H1 (cell line): ENCODE measurements at regions not wholly inside any gene's neighbourhood (a gene's known extent, or its start where the extent isn't known, plus 50 kb on each side); places are given as distances from the start of the nearest gene placed in this dataset.

ENCODE experiments used
- CTCF ChIA-PET: fragments of 300-600 bp; sonication (Branson Sonifier 250); formaldehyde crosslinking; loops from one replicate; lab custom pipeline; 2021; ENCODE audit not compliant: partially characterized antibody; lab: Charles Lee
- POLR2A ChIA-PET: fragments of 300-600 bp; sonication (Branson Sonifier 250); formaldehyde crosslinking; loops from one replicate; lab custom pipeline; 2021; ENCODE audit warnings: inconsistent platforms; ENCODE audit not compliant: partially characterized antibody; lab: Charles Lee
- DNase-seq, 2 experiments: peaks; one replicate each; pipeline versions ENCODE4 v3.0.0 to v3.0.0-alpha.2; 2010 to 2022; ENCODE audit warnings: low spot score in 2 of 2, low read depth in 1 of 2, mixed read lengths in 1 of 2
- FAIRE-seq: peaks from 2 replicates; lab custom pipeline; 2011; peaks lifted over from hg19 to GRCh38; lab: Jason Lieb, UNC
- H2AFZ ChIP-seq: 2 replicates; pipeline ENCODE4 v1.8.1; 2012; ENCODE audit warnings: low read length, inconsistent platforms
- H2AK5ac ChIP-seq: 2 replicates; pipeline ENCODE4 v1.6.1; 2013; ENCODE audit warnings: low read depth, low read length
- H2BK120ac ChIP-seq: replicated peaks from 2 replicates; pipeline ENCODE3; 2013; ENCODE audit warnings: low read depth, low read length, inconsistent platforms
- H2BK12ac ChIP-seq: 2 replicates; pipeline ENCODE4 v1.6.1; 2013; ENCODE audit warnings: low read depth, low read length
- H2BK15ac ChIP-seq: 2 replicates; pipeline ENCODE4 v1.6.1; 2013; ENCODE audit warnings: low read length
- H2BK20ac ChIP-seq: 2 replicates; pipeline ENCODE4 v1.6.1; 2013; ENCODE audit warnings: low read length
- H2BK5ac ChIP-seq: 2 replicates; pipeline ENCODE4 v1.6.1; 2013; ENCODE audit warnings: low read depth, low read length
- H3K14ac ChIP-seq: 2 replicates; pipeline ENCODE4 v1.6.1; 2013; ENCODE audit warnings: inconsistent platforms; ENCODE audit not compliant: insufficient read length
- H3K18ac ChIP-seq: 2 replicates; pipeline ENCODE4 v1.6.1; 2013; ENCODE audit warnings: low read length; ENCODE audit errors: extremely low read depth
- H3K23ac ChIP-seq: 2 replicates; pipeline ENCODE4 v1.6.1; 2013; ENCODE audit warnings: inconsistent platforms; ENCODE audit not compliant: insufficient read length
- H3K23me2 ChIP-seq: 2 replicates; pipeline ENCODE4 v1.6.1; 2013; ENCODE audit warnings: low read depth, low read length
- H3K27ac ChIP-seq: 2 replicates; pipeline ENCODE4 v1.6.1; 2011; ENCODE audit warnings: low read depth, low read length, inconsistent platforms
- H3K27me3 ChIP-seq, 4 experiments: replicated peaks in 1 of 4; 1 replicate in 1 of 4; 2 replicates in 3 of 4; pipeline versions ENCODE4 v1.6.1 to v1.8.1; 2011 to 2013; ENCODE audit warnings: low read length in 3 of 4, mild to moderate bottlenecking in 3 of 4, inconsistent platforms in 2 of 4, mixed read lengths in 2 of 4, moderate library complexity in 1 of 4; ENCODE audit not compliant: control insufficient read depth in 3 of 4, insufficient read depth in 3 of 4; ENCODE audit errors: extremely low read depth in 1 of 4
- H3K36me3 ChIP-seq, 4 experiments: 2 replicates each; pipeline versions ENCODE4 v1.6.1 to v1.8.1; 2011 to 2013; ENCODE audit warnings: mild to moderate bottlenecking in 4 of 4, low read length in 3 of 4, moderate library complexity in 2 of 4, control low read depth in 1 of 4, inconsistent platforms in 1 of 4; ENCODE audit not compliant: insufficient read depth in 4 of 4, control insufficient read depth in 2 of 4
- H3K4ac ChIP-seq: replicated peaks from 2 replicates; pipeline ENCODE3; 2013; ENCODE audit warnings: low read length, low read depth, mixed read lengths, inconsistent platforms; ENCODE audit not compliant: insufficient read length
- H3K4me1 ChIP-seq, 4 experiments: replicated peaks in 1 of 4; 1 replicate in 1 of 4; 2 replicates in 3 of 4; pipeline versions ENCODE4 v1.6.1 to v1.8.1; 2011 to 2013; ENCODE audit warnings: low read length in 3 of 4, inconsistent platforms in 2 of 4, mixed read lengths in 1 of 4; ENCODE audit not compliant: insufficient read depth in 4 of 4, control insufficient read depth in 3 of 4
- H3K4me2 ChIP-seq, 2 experiments: 2 replicates each; pipeline versions ENCODE4 v1.6.1 to v1.8.1; 2011 to 2013; ENCODE audit warnings: low read depth in 2 of 2, low read length in 2 of 2, control low read depth in 1 of 2, inconsistent platforms in 1 of 2, mild to moderate bottlenecking in 1 of 2; ENCODE audit not compliant: insufficient read depth in 1 of 2
- H3K4me3 ChIP-seq, 4 experiments: fragments of 200-600, 300-600 bp in 1 of 4; sonication (generic), shearing (Covaris generic), sonication (Bioruptor Twin) in 1 of 4; 2 replicates each; pipeline versions ENCODE4 v1.5.1 to v1.8.1; 2011 to 2016; ENCODE audit warnings: low read length in 4 of 4, low read depth in 3 of 4, control low read depth in 2 of 4, inconsistent platforms in 2 of 4, mild to moderate bottlenecking in 2 of 4, mixed read lengths in 1 of 4, moderate library complexity in 1 of 4; ENCODE audit not compliant: insufficient read depth in 2 of 4; ENCODE audit errors: extremely low read depth in 1 of 4
- H3K56ac ChIP-seq: replicated peaks from 2 replicates; pipeline ENCODE3; 2013; ENCODE audit warnings: low read depth, mild to moderate bottlenecking, mixed read lengths, low read length, inconsistent platforms; ENCODE audit not compliant: insufficient read length
- H3K79me1 ChIP-seq: 2 replicates; pipeline ENCODE4 v1.6.1; 2013; ENCODE audit warnings: low read depth, low read length, control low read depth
- H3K79me2 ChIP-seq, 2 experiments: 2 replicates each; pipeline versions ENCODE4 v1.6.1 to v1.8.1; 2012 to 2013; ENCODE audit warnings: low read length in 2 of 2, mild to moderate bottlenecking in 2 of 2, inconsistent platforms in 1 of 2; ENCODE audit not compliant: insufficient read depth in 2 of 2, control insufficient read depth in 1 of 2
- H3K9ac ChIP-seq, 4 experiments: replicated peaks in 1 of 4; 1 replicate in 1 of 4; 2 replicates in 3 of 4; pipeline versions ENCODE4 v1.6.1 to v1.8.1; 2011 to 2013; ENCODE audit warnings: low read depth in 3 of 4, low read length in 3 of 4, control low read depth in 2 of 4, mild to moderate bottlenecking in 2 of 4, moderate library complexity in 2 of 4, inconsistent platforms in 1 of 4; ENCODE audit errors: extremely low read depth in 1 of 4
- H3K9me3 ChIP-seq, 2 experiments: 2 replicates each; pipeline versions ENCODE4 v1.6.1 to v1.8.1; 2012 to 2013; ENCODE audit warnings: mild to moderate bottlenecking in 2 of 2, moderate library complexity in 2 of 2, control low read depth in 1 of 2, inconsistent platforms in 1 of 2, low read depth in 1 of 2, low read length in 1 of 2, mixed read lengths in 1 of 2; ENCODE audit not compliant: insufficient read depth in 2 of 2
- H4K20me1 ChIP-seq, 2 experiments: replicated peaks in 1 of 2; 2 replicates each; pipeline versions ENCODE3 to v1.8.1; 2011 to 2013; ENCODE audit warnings: inconsistent platforms in 2 of 2, low read length in 2 of 2, mild to moderate bottlenecking in 1 of 2; ENCODE audit not compliant: insufficient read depth in 2 of 2, control insufficient read depth in 1 of 2
- H4K5ac ChIP-seq: 2 replicates; pipeline ENCODE4 v1.6.1; 2013; ENCODE audit warnings: low read length, low read depth, mixed read lengths, inconsistent platforms; ENCODE audit not compliant: insufficient read length
- H4K8ac ChIP-seq: 2 replicates; pipeline ENCODE4 v1.8.0; 2013; ENCODE audit warnings: mild to moderate bottlenecking, moderate library complexity, low read length, inconsistent platforms; ENCODE audit not compliant: insufficient read depth; ENCODE audit errors: extremely low read depth
- H4K91ac ChIP-seq: replicated peaks from 2 replicates; pipeline ENCODE3; 2013; ENCODE audit warnings: low read length, mixed read lengths, inconsistent platforms; ENCODE audit not compliant: insufficient read length
- ASH2L ChIP-seq: fragments of 200-600, 300-600 bp; sonication (generic); IDR thresholded peaks from one replicate; pipeline ENCODE4 v1.7.1; 2017; ENCODE audit warnings: low read length
- CHD1 ChIP-seq: IDR thresholded peaks from 2 replicates; pipeline ENCODE4 v1.6.1; 2012; ENCODE audit warnings: low read depth, low read length, improper control_type of control experiment
- CREB1 ChIP-seq: IDR thresholded peaks from 2 replicates; pipeline ENCODE4 v1.6.1; 2012; ENCODE audit warnings: inconsistent platforms
- EP300 ChIP-seq, 2 experiments: IDR thresholded peaks; 1 replicate in 1 of 2; 2 replicates in 1 of 2; pipeline ENCODE4 v1.6.1; 2011 to 2012; ENCODE audit warnings: low read depth in 2 of 2, low read length in 2 of 2, mild to moderate bottlenecking in 2 of 2, borderline replicate concordance in 1 of 2, inconsistent platforms in 1 of 2, moderate library complexity in 1 of 2
- FOSL1 ChIP-seq: IDR thresholded peaks from 2 replicates; pipeline ENCODE4 v1.6.1; 2011; ENCODE audit warnings: mild to moderate bottlenecking, low read depth, low read length, moderate library complexity; ENCODE audit not compliant: insufficient read depth
- GABPA ChIP-seq: IDR thresholded peaks from 2 replicates; pipeline ENCODE4 v1.6.1; 2011; ENCODE audit warnings: mild to moderate bottlenecking, low read length, moderate library complexity, borderline replicate concordance; ENCODE audit not compliant: insufficient read depth
- GTF2F1 ChIP-seq: IDR thresholded peaks from 2 replicates; pipeline ENCODE4 v1.6.1; 2012; ENCODE audit warnings: low read depth, low read length, improper control_type of control experiment, borderline replicate concordance
- POLR2A ChIP-seq, 2 experiments: IDR thresholded peaks; 1 replicate in 1 of 2; 2 replicates in 1 of 2; pipeline ENCODE4 v1.6.1; 2011; ENCODE audit warnings: low read depth in 2 of 2, low read length in 2 of 2, mild to moderate bottlenecking in 2 of 2; ENCODE audit errors: control extremely low read depth in 1 of 2
- SAP30 ChIP-seq: fragments of 300-600 bp; sonication (generic); IDR thresholded peaks from 2 replicates; pipeline ENCODE4 v1.7.1; 2012; ENCODE audit warnings: low read length, moderate library complexity, mild to moderate bottlenecking, inconsistent platforms; ENCODE audit not compliant: insufficient read depth, insufficient replicate concordance
- SP2 ChIP-seq: IDR thresholded peaks from 2 replicates; pipeline ENCODE4 v1.6.1; 2012; ENCODE audit warnings: mild to moderate bottlenecking, low read length, inconsistent platforms
- SUZ12 ChIP-seq: fragments of 200-600 bp; sonication (generic); IDR thresholded peaks from 2 replicates; pipeline ENCODE4 v1.6.1; 2012; ENCODE audit warnings: mild to moderate bottlenecking, inconsistent platforms, low read length, moderate library complexity, mixed read lengths
- TAF7 ChIP-seq: optimal IDR thresholded peaks from 2 replicates; pipeline ENCODE3; 2011; ENCODE audit warnings: low read depth, mild to moderate bottlenecking, inconsistent platforms, low read length, moderate library complexity, borderline replicate concordance
- WGBS, 2 experiments: shearing (Covaris generic) in 1 of 2; methylation state at CpG; one replicate each; pipeline versions ENCODE4 v1.1.6 to v1.1.7; 2013 to 2015; ENCODE audit warnings: low lambda C conversion rate in 2 of 2, mixed read lengths in 2 of 2, inconsistent platforms in 1 of 2, low coverage in 1 of 2, missing lambda C conversion rate in 1 of 2; ENCODE audit not compliant: insufficient replicate concordance in 2 of 2, insufficient coverage in 1 of 2, insufficient read length in 1 of 2; ENCODE audit errors: extremely low coverage in 1 of 2, missing lambda C conversion rate in 1 of 2; 5-methylcytosine and 5-hydroxymethylcytosine counted together
- TF ChIP-seq, protein P1 (sequence below): IDR thresholded peaks from 2 replicates; pipeline ENCODE4 v1.6.1; 2011; ENCODE audit warnings: low read depth, mild to moderate bottlenecking, low read length; ENCODE audit not compliant: insufficient read depth

DNA sequence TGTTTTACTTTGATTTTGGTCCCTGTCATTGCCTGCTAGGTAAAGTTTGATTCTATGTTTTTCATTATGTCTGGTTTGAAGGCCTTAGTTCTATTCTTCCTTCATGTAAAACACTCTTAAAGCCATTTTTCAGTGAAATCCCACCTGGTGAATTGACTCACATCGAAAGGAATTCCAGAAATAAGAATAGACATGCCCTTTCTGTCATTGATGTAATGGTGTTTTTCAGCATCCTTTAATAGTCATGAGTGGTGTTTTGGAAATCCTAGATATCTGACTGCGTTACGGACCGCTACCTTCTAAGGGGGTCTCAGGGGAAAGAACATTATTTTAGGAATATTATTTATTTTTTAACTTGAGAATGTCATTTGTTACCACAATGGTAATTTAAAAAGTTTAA lies 104.5 kb upstream of the ZEB2 start:
- Histone ChIP-seq H3K79me2 (no peaks in the 10 kb centered on the region), H3K18ac (no peak overlapping the region), H3K4me3 (no peak overlapping the region), H4K20me1 (no peaks in the 10 kb centered on the region), H4K8ac (no peak overlapping the region), H2BK5ac (no peak overlapping the region), H3K27ac (no peak overlapping the region), H2BK120ac (no peak overlapping the region), H4K5ac (no peak overlapping the region), H3K4me1 (peaks cover 0 to 3% (median 2%) of the 10 kb centered on the region in 4 experiments; a peak in 4 of 7 replicates), H3K36me3 (no peaks in the 10 kb centered on the region), H3K79me1 (no peaks in the 10 kb centered on the region), H2BK12ac (no peak overlapping the region), H3K4ac (no peak overlapping the region), H4K91ac (no peak overlapping the region), H3K27me3 (no peaks in the 10 kb centered on the region), H3K23me2 (no peaks in the 10 kb centered on the region), H2AFZ (no peak overlapping the region), H3K23ac (no peak overlapping the region), H3K14ac (no peak overlapping the region), H3K56ac (no peak overlapping the region), H2AK5ac (no peak overlapping the region), H3K9ac (no peak overlapping the region), H3K4me2 (no peak overlapping the region), H2BK20ac (no peak overlapping the region), H2BK15ac (no peak overlapping the region), H3K9me3 (0 out of 4 replicates have a peak, but pooled peaks cover 0 to 4% of the 10 kb centered on the region in 2 experiments)
- 99% methylated on average over 4 of the region's 4 CpGs; no CpG with 5 or more reads in 1 of the 2 experiments for WGBS, 2 experiments
- ChIA-PET POLR2A (no interaction called here), CTCF (no interaction called here)
- FAIRE-seq = no peak
- no peak for TF ChIP-seq SP2
- TF ChIP-seq CREB1 = no peak
- no peak for TF ChIP-seq ASH2L
- TF ChIP-seq, protein P1, sequence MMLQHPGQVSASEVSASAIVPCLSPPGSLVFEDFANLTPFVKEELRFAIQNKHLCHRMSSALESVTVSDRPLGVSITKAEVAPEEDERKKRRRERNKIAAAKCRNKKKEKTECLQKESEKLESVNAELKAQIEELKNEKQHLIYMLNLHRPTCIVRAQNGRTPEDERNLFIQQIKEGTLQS = no peak
- TF ChIP-seq EP300 (IDR thresholded peaks at IDR 0.05; ENCODE audit: borderline replicate concordance in 1 of 2, low read depth in 2 of 2, low read length in 2 of 2) = no peak
- no peak for TF ChIP-seq GABPA
- TF ChIP-seq CHD1 = no peak
- no peak for TF ChIP-seq FOSL1
- no peak for TF ChIP-seq GTF2F1
- no peak for TF ChIP-seq SAP30
- TF ChIP-seq TAF7 = no peak
- no peak for TF ChIP-seq POLR2A (IDR thresholded peaks at IDR 0.05; ENCODE audit: control extremely low read depth in 1 of 2, low read depth in 2 of 2, low read length in 2 of 2)
- TF ChIP-seq SUZ12 = no peak
- no peak for DNase-seq
